Right lobe of liver (tissue), 6 donors: ENCODE measurements at regions not wholly inside any gene's neighbourhood (a gene's known extent, or its start where the extent isn't known, plus 50 kb on each side); places are given as distances from the start of the nearest gene placed in this dataset.

ENCODE experiments used
- ATAC-seq, 4 donors: fragments of 200-7000 bp; cut with Tn5 transposase; one replicate each; pipeline ENCODE4 v1.9.1; 2020; ENCODE audit warnings: mild to moderate bottlenecking in 4 of 4, moderate library complexity in 4 of 4
- DNase-seq, 3 donors: peaks; one replicate each; pipeline ENCODE4 v3.0.0-alpha.2; 2020
- H3K27ac ChIP-seq, 3 donors: fragments of 200-600 bp; one replicate each; pipeline ENCODE4 v1.8.0; 2022
- H3K27me3 ChIP-seq, 2 donors: fragments of 200-600 bp; one replicate each; pipeline ENCODE4 v1.8.0; 2022
- H3K36me3 ChIP-seq, 4 donors: fragments of 200-600 bp; sonication (generic) in 1 of 4; one replicate each; pipeline versions ENCODE4 v1.5.1 to v1.8.0; 2017 to 2022; ENCODE audit warnings: control low read depth in 1 of 4
- H3K4me1 ChIP-seq, 4 donors: fragments of 200-600 bp; sonication (generic) in 1 of 4; one replicate each; pipeline versions ENCODE4 v1.5.1 to v1.8.0; 2017 to 2022; ENCODE audit warnings: control low read depth in 1 of 4
- H3K4me3 ChIP-seq, 3 donors: fragments of 200-600 bp; one replicate each; pipeline ENCODE4 v1.8.0; 2022
- H3K9me3 ChIP-seq, 4 donors: fragments of 200-600 bp; sonication (generic) in 1 of 4; one replicate each; pipeline versions ENCODE4 v1.5.1 to v1.8.0; 2017 to 2022; ENCODE audit warnings: control low read depth in 1 of 4
- POLR2A ChIP-seq: fragments of 450-650 bp; IDR thresholded peaks from one replicate; pipeline ENCODE4 v1.6.1; 2017; ENCODE audit warnings: antibody characterized with exemption, mild to moderate bottlenecking
- WGBS: methylation state at CpG from one replicate; pipeline ENCODE4 v1.1.6; 2018; ENCODE audit warnings: low coverage, low lambda C conversion rate; ENCODE audit not compliant: insufficient coverage; ENCODE audit errors: missing lambda C conversion rate; 5-methylcytosine and 5-hydroxymethylcytosine counted together
- intact Hi-C, 2 donors: fragments of 100-400 bp; cut with DNase I; formaldehyde crosslinking; loops; one replicate each; pipeline versions ENCODE4 v1.11.2 to v1.14.1; 2022
- TF ChIP-seq, protein P1 (sequence below), 4 donors: fragments of 200-600 bp in 3 of 4; fragments of 450-650 bp in 1 of 4; IDR thresholded peaks; one replicate each; pipeline versions ENCODE4 v1.5.1 to v1.8.0; 2016 to 2022; ENCODE audit warnings: antibody characterized with exemption in 4 of 4, mild to moderate bottlenecking in 2 of 4
- donor health status: DM: no; HTN: yes; CAD: no.
- donor health status: DM: no; HTN: no; CAD: no.
- donor health status: DM: no; HTN: no; CAD: no.
- donor health status: DM: no; HTN: yes; CAD: no.
- donor health status: DM: no; HTN: yes; CAD: no.

- H3K9me3 ChIP-seq, result no peaks in the 10 kb centered on the region
- WGBS, result 50% methylated on average over 1 of the region's 1 CpG
- H3K4me3 ChIP-seq, result no peak overlapping the region
- H3K27me3 ChIP-seq, result no peaks in the 10 kb centered on the region
- DNase-seq (no peak), ATAC-seq (no peak)
- no peaks in the 10 kb centered on the region for H3K4me1 ChIP-seq
- no peaks in the 10 kb centered on the region for H3K36me3 ChIP-seq
- intact Hi-C loops, result no loop called here
- TF ChIP-seq, protein P1, sequence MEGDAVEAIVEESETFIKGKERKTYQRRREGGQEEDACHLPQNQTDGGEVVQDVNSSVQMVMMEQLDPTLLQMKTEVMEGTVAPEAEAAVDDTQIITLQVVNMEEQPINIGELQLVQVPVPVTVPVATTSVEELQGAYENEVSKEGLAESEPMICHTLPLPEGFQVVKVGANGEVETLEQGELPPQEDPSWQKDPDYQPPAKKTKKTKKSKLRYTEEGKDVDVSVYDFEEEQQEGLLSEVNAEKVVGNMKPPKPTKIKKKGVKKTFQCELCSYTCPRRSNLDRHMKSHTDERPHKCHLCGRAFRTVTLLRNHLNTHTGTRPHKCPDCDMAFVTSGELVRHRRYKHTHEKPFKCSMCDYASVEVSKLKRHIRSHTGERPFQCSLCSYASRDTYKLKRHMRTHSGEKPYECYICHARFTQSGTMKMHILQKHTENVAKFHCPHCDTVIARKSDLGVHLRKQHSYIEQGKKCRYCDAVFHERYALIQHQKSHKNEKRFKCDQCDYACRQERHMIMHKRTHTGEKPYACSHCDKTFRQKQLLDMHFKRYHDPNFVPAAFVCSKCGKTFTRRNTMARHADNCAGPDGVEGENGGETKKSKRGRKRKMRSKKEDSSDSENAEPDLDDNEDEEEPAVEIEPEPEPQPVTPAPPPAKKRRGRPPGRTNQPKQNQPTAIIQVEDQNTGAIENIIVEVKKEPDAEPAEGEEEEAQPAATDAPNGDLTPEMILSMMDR (IDR thresholded peaks at IDR 0.05), result no peak
- TF ChIP-seq POLR2A, result no peak
- no peak overlapping the region for H3K27ac ChIP-seq
Measured at GRCh38 chr15:96398776-96399175, 68.3 kb downstream of the NR2F2 start.

DNA sequence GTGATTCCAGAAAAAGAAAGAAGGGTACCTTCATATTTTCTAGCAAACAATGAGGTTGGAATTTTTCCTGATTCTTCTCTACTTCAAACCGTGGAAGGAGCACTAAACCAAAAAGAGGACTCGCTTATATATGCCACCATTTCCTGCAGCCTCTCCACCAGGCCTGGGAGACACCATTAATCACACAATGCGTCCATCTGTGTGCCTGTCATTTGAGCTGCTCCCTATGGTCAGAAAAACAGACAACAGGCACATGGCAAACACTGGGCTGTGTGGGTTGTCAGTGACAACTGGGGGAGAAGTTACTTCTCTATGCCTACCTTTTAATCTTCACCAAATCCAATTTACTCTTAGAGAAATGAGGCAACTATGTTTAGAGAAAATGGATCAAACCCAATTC is 71.9 kb downstream of the NR2F2 start:
- no peak overlapping the region for H3K27ac ChIP-seq
- ATAC-seq, result no peak
- H3K9me3 ChIP-seq, result no peaks in the 10 kb centered on the region
- intact Hi-C loops, result no loop called here
- H3K36me3 ChIP-seq, result no peaks in the 10 kb centered on the region
- WGBS, result 46% methylated on average over 3 of the region's 3 CpGs
- DNase-seq, result no peak
- TF ChIP-seq, protein P1 (IDR thresholded peaks at IDR 0.05), result no peak
- no peak for TF ChIP-seq POLR2A
- no peaks in the 10 kb centered on the region for H3K27me3 ChIP-seq
- H3K4me1 ChIP-seq, result no peaks in the 10 kb centered on the region
- no peak overlapping the region for H3K4me3 ChIP-seq

GRCh38 chr15:96403071-96403470 is 72.6 kb downstream of the NR2F2 start:
- ATAC-seq, result no peak
- peaks cover 5% of the 10 kb centered on the region in 2 donors for H3K27me3 ChIP-seq
- 83% methylated on average over 1 of the region's 1 CpG for WGBS
- no peak overlapping the region for H3K4me3 ChIP-seq
- no peak overlapping the region for H3K27ac ChIP-seq
- DNase-seq, result no peak
- intact Hi-C loops, result no loop called here
- no peaks in the 10 kb centered on the region for H3K36me3 ChIP-seq
- H3K4me1 ChIP-seq, result no peaks in the 10 kb centered on the region
- no peaks in the 10 kb centered on the region for H3K9me3 ChIP-seq
- TF ChIP-seq, protein P1 (IDR thresholded peaks at IDR 0.05), result no peak
- no peak for TF ChIP-seq POLR2A

DNA sequence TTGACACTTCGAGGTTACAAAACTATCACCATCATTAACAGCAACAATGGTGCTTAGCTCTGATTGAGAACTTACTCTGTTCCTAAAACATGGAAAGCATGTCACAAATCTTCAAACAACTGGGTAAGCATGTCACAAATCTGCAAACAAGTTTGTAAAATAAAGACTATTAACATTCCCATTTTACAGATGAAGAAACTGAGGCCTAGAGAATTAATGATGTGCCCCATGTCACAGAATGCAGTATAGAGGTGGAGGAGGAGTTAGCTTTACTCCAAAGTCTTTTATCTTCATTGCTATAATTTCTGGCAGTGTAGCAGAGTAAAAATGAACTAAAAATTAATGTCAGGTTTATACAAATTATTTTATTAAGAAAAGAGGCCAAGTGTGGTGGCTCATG is 73.4 kb downstream of the NR2F2 start:
- Histone ChIP-seq H3K27me3 (peaks cover 5 to 11% of the 10 kb centered on the region in 2 donors), H3K9me3 (no peaks in the 10 kb centered on the region), H3K4me1 (peaks cover 0 to 5% (median 2%) of the 10 kb centered on the region in 4 donors), H3K36me3 (no peaks in the 10 kb centered on the region), H3K4me3 (no peak overlapping the region), H3K27ac (no peak overlapping the region)
- DNase-seq (no peak), ATAC-seq (no peak)
- TF ChIP-seq, protein P1 (IDR thresholded peaks at IDR 0.05), result no peak
- TF ChIP-seq POLR2A, result no peak
- intact Hi-C loops, result no loop called here
- WGBS, result 57% methylated on average over 1 of the region's 1 CpG

DNA sequence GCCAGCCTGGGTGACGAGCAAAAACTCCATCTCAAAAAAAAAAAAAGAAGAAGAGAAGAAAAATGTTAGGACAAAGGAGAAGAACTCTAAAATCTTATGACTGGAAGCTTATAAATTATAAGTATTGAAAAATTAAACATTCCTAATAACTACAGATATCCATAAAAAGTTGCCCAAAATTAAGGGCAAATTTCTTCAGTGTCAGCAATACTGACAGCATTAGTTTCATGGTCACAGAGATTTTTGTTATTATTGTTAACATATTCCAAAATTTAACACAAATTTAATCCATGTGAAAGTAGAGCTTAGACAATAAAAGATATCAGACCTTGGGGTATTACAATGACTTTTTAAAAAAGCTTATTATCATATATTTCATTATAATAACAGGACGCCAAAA is 74.1 kb downstream of the NR2F2 start:
- WGBS, result 77% methylated on average over 2 of the region's 2 CpGs
- Histone ChIP-seq H3K36me3 (no peaks in the 10 kb centered on the region), H3K4me1 (peaks cover 0 to 11% (median 3%) of the 10 kb centered on the region in 4 donors), H3K27me3 (peaks cover 5 to 17% of the 10 kb centered on the region in 2 donors), H3K9me3 (no peaks in the 10 kb centered on the region), H3K27ac (no peak overlapping the region), H3K4me3 (no peak overlapping the region)
- DNase-seq (no peak), ATAC-seq (no peak)
- intact Hi-C loops, result no loop called here
- TF ChIP-seq POLR2A, result no peak
- TF ChIP-seq, protein P1 (IDR thresholded peaks at IDR 0.05), result no peak
